ENCODE measurements at regions not wholly inside any gene's neighbourhood (a gene's known extent, or its start where the extent isn't known, plus 50 kb on each side); places are given as distances from the start of the nearest gene placed in this dataset.

DNA sequence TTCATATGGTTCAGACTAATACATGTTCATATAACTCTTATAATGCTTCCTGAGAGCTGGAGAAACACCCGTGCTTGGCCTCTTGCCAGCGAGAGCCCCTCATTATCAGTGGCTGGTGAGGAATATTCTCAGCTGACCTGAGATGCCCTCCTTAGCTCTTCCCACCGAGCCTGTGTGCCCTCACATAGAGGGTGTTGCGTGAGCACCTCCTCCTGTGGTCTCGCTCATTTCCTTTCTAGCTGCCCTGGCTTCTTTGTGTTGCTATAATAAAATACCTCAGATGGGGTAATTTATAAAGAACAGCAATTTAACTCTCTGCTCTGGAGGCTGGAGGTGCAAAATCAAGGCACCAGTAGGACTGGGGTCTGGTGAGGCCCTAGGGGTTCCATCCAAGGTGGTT lies 80.5 kb upstream of the ALKAL2 start:
- no peaks in the 10 kb centered on the region for H3K36me3 ChIP-seq (ENCODE audit: control insufficient read depth in 2 of 2, extremely low read depth in 1 of 2, insufficient read depth in 2 of 2, low read length in 2 of 2)
- no peaks in the 10 kb centered on the region for H3K9me1 ChIP-seq (replicated peaks; ENCODE audit: control insufficient read depth, extremely low read depth, insufficient read depth, low read length)
- TF ChIP-seq JUN (IDR thresholded peaks at IDR 0.05; ENCODE audit: borderline replicate concordance, insufficient read depth, insufficient read length, low read depth), result no peak
- no peak for TF ChIP-seq GATA2 (IDR thresholded peaks at IDR 0.05; ENCODE audit: insufficient read depth, insufficient read length, low read depth, low read length)
- TF ChIP-seq, protein P1, sequence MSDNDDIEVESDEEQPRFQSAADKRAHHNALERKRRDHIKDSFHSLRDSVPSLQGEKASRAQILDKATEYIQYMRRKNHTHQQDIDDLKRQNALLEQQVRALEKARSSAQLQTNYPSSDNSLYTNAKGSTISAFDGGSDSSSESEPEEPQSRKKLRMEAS (IDR thresholded peaks at IDR 0.05; ENCODE audit: insufficient read depth, insufficient read length), result no peak
- TF ChIP-seq FOS (IDR thresholded peaks at IDR 0.05; ENCODE audit: borderline replicate concordance, insufficient read depth, low read length), result no peak
- no peak for TF ChIP-seq POLR2A (IDR thresholded peaks at IDR 0.05; ENCODE audit: low read depth, low read length)
- no peak for TF ChIP-seq EZH2 (IDR thresholded peaks at IDR 0.05; ENCODE audit: borderline replicate concordance, low read depth, low read length, severe bottlenecking)
- TF ChIP-seq POLR2AphosphoS5 (IDR thresholded peaks at IDR 0.05; ENCODE audit: insufficient read depth, low read depth, low read length), result no peak
- no peak for TF ChIP-seq MYC (IDR thresholded peaks at IDR 0.05; ENCODE audit: low read depth, low read length)
- TF ChIP-seq, protein P2, sequence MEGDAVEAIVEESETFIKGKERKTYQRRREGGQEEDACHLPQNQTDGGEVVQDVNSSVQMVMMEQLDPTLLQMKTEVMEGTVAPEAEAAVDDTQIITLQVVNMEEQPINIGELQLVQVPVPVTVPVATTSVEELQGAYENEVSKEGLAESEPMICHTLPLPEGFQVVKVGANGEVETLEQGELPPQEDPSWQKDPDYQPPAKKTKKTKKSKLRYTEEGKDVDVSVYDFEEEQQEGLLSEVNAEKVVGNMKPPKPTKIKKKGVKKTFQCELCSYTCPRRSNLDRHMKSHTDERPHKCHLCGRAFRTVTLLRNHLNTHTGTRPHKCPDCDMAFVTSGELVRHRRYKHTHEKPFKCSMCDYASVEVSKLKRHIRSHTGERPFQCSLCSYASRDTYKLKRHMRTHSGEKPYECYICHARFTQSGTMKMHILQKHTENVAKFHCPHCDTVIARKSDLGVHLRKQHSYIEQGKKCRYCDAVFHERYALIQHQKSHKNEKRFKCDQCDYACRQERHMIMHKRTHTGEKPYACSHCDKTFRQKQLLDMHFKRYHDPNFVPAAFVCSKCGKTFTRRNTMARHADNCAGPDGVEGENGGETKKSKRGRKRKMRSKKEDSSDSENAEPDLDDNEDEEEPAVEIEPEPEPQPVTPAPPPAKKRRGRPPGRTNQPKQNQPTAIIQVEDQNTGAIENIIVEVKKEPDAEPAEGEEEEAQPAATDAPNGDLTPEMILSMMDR (IDR thresholded peaks at IDR 0.05; ENCODE audit: extremely low read depth in 1 of 2, insufficient read depth in 1 of 2, low read depth in 1 of 2, low read length in 2 of 2), result no peak
- no peaks in the 10 kb centered on the region for H3K4me1 ChIP-seq (ENCODE audit: control insufficient read depth, extremely low read depth, insufficient read depth, low read length)
- H3K4me2 ChIP-seq (ENCODE audit: insufficient read depth, low read length), result no peak overlapping the region
- BruUV-seq (replicated peaks), result no TSS peak
- intact Hi-C loops (cut with micrococcal nuclease) (no loop called here), dilution Hi-C loops (cut with MboI; ENCODE audit: extremely low pct_ligation_motif_present, low sequenced_read_pairs) (no loop called here)
- no peak overlapping the region for H3K9ac ChIP-seq (replicated peaks; ENCODE audit: extremely low read depth, insufficient read depth, low read length)
- no peaks in the 10 kb centered on the region for H4K20me1 ChIP-seq (replicated peaks; ENCODE audit: control insufficient read depth, extremely low read depth, insufficient read depth, low read length)
- H3K79me2 ChIP-seq (ENCODE audit: control insufficient read depth, insufficient read depth, low read length), result no peaks in the 10 kb centered on the region
- H3K4me3 ChIP-seq (replicated peaks in 1 of 3; ENCODE audit: insufficient read depth in 1 of 3, low read depth in 1 of 3, low read length in 3 of 3), result no peak overlapping the region
- H2AFZ ChIP-seq (ENCODE audit: low read depth, low read length), result no peak overlapping the region
- ChIA-PET CTCF (no interaction called here), POLR2A (no interaction called here)
- no peak overlapping the region for H3K27ac ChIP-seq (ENCODE audit: insufficient read depth, low read depth, low read length)
- peaks cover 4% of the 10 kb centered on the region for H3K9me3 ChIP-seq (replicated peaks; ENCODE audit: control insufficient read depth, insufficient read depth, low read length)
- no peaks in the 10 kb centered on the region for H3K27me3 ChIP-seq (ENCODE audit: control insufficient read depth in 2 of 2, insufficient read depth in 2 of 2, low read length in 2 of 2)
- DNase-seq (ENCODE audit: low read depth, low spot score), result no peak
- no peak for FAIRE-seq

All from endothelial cell of umbilical vein (primary cell).